Stimulated activated CD4-positive, alpha-beta T cell treated with anti-CD3 and anti-CD28 coated beads, Interleukin-2, amount 100 ng/mL, for 24 hours (primary cell): ENCODE measurements at regions not wholly inside any gene's neighbourhood (a gene's known extent, or its start where the extent isn't known, plus 50 kb on each side); places are given as distances from the start of the nearest gene placed in this dataset.
"Not testable (repeated sequence)": the region's sequence is repeated elsewhere in the genome, so short reads cannot be mapped to it uniquely, and the experiment has no call there.

Source experiments
- DNase-seq, 2 donors: peaks; one replicate each; pipeline ENCODE4 v3.0.0-alpha.2; 2020

DNA sequence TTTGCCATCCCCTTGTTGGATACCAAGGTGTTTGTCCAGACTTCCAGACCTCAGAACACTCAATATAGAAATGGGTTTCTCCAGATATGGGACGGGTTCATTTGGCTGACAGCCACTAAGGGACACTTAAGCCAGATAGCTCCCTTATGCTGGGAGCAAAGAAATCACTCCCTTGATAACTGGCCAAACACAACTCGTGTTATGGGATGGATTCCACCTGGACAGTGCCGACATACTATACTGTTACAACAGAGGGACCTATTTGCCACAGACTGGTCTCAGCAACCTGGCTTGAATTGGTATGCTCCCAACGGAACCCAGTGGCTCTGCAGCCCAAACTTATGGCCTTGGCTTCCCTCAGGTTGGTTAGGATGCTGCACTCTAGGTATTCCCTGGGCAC, 114.0 kb upstream of the PLCL2 start:
- DNase-seq = no peak

DNA sequence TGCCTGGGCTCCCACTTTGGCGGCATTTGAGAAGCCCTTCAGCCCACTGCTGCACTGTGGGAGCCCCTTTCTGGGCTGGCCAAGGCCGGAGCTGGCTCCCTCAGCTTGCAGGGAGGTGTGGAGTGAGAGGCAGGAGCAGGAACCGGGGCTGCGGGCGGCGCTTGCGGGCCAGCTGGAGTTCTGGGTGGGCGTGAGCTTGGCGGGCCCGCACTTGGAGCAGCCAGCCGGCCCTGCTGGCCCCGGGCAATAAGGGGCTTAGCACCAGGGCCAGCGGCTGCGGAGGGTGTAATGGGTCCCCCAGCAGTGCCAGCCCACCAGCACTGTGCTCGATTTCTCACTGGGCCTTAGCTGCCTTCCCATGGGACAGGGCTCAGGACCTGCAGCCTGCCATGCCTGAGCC, 111.2 kb upstream of the PLCL2 start:
- not testable (repeated sequence) for DNase-seq

DNA sequence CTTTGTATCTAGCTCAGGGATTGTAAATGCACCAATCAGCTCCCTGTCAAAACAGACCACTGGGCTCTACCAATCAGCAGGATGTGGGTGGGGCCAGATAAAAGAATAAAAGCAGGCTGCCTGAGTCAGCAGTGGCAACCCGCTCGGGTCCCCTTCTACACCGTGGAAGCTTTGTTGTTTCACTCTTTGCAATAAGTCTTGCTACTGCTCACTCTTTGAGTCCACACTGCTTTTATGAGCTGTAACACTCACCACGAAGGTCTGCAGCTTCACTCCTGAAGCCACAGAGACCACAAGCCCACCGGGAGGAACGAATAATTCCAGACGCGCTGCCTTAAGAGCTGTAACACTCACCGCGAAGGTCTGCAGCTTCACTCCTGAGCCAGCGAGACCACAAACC, 110.2 kb upstream of the PLCL2 start:
- not testable (repeated sequence) for DNase-seq

DNA sequence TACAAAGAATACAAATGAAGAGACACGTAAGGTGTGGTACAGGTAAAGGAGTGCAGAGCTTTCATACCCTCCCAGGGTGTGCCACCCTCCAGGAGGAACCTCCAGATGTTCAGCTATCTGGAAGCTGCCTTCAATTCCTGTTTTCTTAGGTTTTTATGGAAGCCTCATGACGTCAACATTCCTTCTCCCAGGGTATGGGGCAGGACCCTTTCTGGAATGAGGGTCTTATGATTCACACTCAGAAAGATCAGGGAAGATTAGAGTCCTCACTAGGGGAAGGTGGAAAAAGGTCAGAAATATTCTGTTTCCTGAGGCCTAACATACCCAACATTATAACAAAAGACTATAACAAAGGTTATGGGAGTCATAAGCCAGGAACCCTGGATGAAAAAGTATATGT, 99.8 kb upstream of the PLCL2 start:
- DNase-seq = no peak

DNA sequence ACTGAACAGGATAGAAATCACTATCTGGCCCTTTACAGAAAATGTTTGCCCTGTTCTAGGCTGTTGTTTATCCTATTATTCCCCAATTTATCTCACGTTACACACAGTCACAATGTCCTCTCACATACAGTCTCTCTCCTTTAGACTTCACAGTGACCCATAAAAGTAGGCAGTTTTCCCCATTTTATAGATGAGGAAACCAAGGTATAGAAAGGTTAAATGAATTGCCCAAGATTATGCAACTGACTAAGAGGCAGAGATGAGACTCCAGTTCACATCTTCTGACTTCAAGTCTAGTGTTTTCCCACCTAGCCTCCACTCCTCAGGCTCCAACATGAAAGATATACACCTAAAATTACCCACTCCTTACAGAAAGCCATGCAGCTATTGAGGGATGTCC, 99.3 kb upstream of the PLCL2 start:
- DNase-seq = no peak

DNA sequence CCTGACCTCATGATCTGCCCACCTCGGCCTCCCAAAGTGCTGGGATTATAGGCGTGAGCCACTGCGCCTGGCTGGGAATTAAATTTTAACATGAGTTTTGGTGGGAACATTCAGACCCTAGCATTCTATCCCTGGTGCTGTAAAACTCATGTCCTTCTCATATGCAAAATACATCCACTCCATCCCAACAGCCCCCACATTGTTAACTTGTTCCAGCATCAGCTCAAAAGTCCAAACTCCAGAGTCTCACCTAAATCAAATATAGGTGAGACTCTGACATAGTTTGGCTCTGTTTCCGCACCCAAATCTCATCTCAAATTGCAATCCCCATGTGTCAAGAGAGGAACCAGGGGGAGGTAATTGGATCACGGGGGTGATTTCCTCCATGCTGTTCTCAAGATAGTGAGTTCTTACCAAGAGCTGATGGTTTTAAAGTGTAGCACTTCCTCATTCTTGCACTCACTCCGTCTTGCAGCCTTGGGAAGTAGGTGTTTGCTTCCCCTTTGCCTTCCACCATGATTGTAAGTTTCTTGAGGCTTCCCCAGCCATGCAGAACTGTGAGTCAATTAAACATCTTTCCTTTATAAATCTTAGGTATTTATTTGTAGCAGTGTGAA, 96.2 kb upstream of the PLCL2 start:
- no peak for DNase-seq

DNA sequence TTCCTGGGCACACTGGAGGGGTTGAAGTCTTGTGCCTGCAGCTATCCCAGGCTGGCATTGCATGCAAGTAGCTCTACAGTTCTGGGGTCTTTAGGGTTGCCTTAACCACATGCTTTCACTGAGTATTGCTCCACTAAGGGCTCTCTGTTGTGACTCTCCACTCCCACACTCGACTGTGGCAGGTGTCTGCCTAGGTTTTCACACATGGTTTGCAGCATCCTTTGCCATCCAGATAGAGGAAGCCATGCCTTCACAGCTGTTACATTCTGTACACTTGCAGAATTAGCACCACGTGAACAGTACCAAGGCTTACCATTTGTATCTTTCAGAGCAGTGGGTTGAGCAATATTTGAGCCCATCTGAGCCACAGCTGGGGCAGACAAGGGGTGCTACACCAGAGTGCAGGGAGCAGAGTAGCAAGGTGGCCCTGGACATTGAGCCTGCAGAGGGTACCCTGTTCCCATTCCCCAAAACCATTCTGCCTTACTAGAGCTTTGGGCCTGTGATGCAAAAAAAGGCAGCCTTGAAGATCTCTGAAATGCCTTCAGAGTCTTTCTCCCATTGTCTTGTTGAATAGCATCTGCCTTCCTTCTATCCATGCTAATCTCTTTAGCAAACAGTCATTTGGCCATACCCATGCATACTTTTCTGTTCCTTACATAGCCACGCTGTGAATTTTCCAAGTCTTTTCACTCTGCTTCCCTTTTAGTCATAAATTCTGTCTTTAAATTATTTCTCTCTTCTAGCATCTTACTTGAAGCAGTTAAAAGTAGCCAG, 95.2 kb upstream of the PLCL2 start:
- no peak for DNase-seq

DNA sequence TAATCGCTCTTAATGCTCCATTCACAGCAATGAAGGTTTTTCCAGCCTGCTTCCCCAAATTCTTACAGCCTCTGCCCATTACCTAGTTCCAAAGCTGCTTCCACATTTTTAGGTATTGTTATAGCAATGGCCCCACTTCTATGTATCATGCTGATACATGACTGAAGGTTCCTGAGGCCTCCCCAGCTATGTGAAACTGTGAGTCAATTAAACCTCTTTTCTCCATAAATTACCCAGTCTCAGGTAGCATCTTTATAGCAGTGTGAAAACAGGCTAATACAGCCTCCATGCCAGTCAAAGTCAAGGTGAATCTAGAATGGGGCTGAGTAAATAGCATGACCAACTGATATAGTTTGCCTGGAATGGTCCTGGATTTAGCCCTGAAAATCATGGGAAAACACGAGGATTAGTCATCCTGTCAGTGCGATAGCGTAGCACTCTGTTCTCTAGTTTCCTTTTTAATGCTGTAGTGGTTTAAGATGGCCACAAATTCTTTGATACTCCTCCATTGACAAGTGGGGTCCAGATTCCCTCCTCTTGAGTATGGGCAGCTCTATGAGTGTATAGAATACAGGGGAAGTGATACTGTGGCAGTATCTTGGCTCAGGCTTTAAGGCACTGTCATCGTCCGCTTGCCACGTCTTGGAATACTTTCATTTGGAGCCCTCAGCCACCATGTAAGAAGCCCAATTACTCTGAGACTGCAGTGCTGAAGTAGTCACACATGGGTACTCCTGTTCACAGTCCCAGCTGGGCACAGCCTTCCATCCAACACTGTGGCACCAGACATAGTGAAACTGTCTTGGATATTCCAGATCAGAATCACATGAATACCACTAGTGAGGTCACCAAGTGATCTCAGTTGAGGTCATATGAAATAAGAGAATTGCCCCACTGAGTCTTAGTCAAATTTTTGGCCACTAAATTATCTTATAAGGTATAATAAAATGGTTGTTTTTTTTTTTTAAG, 94.0 kb upstream of the PLCL2 start:
- peak in 1 of 2 donors; percentile 11 for DNase-seq

DNA sequence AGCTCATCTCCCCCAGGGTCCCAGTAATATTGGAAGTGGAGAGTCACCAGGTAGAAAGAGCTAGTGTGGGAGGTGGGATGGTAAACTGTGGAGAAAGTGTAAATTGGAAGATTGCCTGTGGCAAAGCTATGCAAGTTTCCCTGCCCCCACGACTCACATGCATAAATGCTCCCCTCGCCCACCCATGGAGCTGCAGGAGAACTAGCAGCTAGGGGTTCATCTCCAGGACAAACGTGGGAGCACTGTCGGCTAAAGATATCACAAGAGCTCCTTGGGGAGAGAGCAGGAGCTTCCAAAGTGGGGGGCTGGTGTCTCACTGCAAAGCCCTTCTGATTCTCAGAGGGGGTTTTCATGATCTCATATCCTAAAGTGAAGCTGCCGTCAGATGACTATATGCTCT, 91.4 kb upstream of the PLCL2 start:
- DNase-seq = no peak

DNA sequence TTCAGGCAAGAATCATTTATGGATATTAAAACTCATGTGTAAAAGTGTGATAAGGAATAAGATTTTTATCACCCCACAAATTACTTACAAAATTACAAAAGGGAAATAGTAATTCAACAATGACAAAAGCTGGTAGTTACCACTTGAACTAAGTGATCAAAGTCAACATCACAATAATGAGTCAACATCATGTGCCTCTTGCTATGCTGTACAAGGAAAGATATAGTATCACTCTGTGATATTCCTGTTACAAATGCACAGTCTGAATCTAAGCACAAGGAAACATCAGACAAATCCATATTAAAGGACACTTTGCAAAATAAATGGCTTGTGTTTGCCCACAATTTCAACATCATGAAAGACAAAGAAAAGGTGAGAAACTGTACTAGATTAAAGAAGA, 90.5 kb upstream of the PLCL2 start:
- no peak for DNase-seq

DNA sequence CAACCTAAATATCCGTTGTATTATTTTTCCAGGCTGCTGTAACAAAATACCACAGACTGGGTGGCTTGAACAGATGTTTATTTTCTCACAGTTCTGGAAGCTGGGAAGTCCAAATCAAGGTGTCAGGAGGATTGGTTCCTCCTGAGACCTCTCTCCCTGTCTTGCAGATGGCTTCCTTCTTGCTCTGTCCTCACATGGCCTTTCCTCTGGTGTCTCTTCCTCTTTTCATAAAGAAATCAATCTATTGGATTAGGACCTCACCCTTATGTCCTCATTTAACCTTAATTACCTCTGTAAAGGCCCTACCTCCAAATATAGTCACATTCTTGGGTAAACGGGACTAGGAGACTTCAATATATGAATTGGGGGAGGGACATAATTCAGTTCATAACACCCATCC, 89.2 kb upstream of the PLCL2 start:
- no peak for DNase-seq

DNA sequence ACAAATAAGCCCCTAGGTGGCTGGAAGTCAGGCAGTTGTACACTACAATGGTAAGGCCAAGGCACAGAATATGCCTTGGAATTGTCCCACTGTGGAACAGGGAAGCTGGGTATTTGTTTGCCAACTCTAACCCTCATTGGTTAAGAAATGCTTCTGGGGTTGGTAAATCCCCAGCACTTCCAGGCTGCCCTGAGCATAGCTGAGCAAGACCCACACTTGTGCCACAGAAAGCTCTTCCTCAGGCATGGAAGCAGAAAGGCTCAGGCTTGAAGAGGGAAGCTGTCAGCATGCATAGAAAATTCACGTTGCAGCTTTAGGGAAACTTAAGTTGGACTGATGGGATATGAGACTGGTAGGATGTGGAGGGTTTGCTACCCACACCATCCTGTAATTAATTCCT, 86.9 kb upstream of the PLCL2 start:
- no peak for DNase-seq

DNA sequence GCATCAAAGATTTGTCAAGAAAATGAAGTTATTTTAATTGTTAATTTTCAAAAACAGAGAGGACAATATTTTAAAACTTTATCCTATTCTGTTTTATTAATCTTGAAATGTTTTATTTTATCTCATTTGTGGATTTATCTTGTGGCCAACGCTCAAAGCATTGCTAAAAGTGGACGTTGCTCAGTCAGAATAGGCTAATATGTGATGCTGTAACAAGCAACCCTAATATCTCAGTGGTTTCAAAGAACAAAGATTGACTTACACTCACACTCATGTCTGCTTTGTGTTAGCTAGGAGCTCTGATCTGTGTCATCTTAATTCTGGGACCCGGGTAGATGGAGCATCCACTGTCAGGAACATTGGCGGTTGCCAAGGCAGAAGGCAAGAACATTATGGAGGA, 86.0 kb upstream of the PLCL2 start:
- no peak for DNase-seq

DNA sequence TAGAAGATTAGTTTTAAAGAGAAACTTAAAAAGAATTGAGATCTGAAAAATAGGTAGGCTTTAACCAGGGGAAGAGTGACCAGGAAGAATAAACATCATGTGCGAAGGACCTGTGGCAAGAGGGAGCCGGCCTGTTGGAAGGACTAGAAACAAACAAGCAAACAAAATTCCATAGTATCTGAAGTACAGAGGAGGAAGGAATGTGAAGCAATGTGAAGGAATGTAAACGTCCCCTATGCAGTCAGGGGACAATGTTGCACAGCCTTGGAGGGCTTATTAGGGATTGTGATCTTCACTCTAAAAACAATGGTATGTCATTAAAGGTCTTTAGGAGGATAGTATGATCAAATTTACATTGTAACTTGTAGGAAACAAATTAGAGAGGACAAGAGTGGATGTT, 84.4 kb upstream of the PLCL2 start:
- no peak for DNase-seq

DNA sequence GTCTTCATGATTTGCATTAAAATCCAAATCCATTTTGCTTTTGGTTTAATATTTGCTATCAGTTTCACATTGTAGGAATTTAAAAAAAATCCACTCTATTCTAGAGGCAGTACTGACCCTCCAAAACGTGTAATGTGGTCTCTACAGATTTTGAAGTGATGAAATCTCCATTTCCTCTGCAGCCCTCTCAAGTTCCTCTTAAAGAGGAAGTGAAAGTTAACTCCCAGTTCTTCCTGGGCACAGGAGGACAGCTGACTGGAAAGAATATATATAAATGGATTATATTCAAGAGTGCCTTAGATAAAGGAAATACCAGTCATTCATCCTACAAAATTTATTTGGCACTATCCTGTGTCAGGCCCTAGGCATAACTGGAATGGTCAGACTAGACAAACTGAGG, 83.5 kb upstream of the PLCL2 start:
- DNase-seq = no peak

DNA sequence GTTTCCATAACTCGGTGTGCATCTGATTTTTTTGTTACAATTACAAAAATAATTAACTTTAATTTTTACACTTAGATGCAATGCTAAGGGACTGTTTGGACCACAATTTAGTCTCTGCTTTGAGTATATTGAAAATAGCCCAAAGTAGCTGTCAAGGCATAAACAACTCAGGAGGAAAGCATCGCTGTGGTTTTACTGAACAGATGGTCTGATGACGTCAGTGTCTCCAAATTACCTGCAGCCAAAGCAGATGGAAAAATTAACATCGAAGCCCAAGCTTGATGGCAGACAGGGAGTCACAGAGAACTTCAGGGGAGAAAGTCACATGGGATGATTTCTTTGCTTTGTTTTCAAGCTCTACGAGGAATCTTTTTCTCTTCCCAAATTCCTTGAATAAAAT, 83.1 kb upstream of the PLCL2 start:
- no peak for DNase-seq

DNA sequence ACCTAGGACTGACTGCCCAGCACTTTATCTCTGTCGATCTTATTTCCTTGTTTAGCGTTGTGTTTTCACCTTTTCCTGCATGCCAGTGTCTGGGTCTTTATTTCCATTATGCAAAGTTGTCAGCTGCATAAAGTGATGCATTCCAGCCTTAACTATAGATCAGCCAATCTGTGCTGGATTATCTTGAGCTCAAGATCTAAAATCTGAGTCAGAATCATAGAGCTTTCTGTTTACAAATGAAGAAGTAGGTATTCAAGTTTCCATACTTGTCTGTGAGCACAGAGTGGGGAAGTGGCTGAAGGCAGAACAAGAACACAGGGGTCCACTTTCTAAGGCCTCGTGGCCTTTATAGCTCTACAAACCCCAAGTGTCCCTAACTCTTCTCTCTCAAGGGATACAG, 82.4 kb upstream of the PLCL2 start:
- DNase-seq = no peak

DNA sequence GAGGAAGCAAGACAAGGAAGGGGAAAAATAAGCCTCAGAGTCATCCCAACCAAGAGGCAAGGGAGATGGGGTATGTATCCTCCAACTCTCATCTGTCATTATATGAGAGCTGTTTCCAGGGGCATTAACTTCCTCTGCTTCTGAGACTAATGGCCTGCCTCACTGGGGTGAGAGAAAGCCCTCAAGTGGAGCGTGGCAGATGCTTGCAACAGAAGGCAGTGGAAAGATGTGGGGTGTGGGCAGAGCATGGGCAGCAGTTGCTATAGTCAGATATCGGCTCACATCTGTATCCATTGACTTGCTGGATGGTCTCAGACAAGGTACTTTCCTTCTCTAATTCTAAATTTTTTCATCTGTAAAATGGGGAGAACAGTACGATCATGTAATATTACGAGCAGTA, 81.7 kb upstream of the PLCL2 start:
- DNase-seq = no peak

DNA sequence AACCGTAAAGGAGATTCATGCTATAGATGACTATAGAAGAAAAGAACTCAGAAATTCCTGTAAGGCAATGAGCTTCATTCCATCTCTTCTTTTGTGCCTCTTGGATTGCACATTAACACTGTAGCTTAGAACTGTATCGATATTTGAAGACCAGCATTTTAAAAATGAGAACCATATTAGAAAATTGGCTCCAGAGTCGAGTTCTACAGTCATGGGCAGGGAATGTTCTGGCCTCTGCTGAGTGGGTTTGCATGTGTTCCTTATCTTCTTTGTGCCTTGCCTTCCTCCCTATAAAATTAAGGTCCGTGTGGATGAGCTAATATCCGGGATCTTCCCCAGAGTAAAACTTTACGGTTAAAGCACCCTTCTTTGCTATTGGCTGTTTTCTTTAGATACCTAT, 77.4 kb upstream of the PLCL2 start:
- DNase-seq = no peak

DNA sequence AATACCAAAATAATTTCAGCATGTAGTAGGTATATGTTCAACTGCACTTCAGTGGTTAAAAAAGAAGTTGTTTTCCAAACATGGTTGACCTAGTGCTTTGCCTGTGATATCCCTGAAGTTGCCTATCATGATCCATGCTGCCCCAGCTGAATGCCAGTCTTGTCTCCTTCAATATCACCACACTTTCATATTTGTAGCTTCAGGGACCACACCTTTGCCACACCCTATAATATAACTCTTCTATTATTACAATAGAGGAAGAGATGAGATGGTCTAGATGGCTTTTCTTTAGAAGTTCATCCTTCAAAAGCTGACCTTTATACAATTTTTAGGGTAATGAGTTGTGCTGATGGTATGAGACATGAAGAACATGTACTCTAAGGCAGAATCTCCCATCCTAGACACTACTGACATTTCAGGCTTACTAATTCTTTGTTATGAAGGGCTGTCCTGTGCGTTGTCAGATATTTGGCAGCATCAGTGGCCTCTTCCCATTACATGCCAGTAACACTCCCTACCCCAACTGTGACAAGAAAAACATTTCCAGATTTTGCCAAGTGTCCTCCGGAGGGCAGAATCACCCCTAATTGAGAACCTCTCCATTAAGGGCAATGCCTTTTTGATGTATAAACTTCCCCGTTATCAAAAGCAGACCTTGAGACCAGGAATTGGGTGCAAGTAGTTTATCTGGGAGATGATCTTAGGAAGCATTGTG, 76.2 kb upstream of the PLCL2 start:
- DNase-seq = no peak

DNA sequence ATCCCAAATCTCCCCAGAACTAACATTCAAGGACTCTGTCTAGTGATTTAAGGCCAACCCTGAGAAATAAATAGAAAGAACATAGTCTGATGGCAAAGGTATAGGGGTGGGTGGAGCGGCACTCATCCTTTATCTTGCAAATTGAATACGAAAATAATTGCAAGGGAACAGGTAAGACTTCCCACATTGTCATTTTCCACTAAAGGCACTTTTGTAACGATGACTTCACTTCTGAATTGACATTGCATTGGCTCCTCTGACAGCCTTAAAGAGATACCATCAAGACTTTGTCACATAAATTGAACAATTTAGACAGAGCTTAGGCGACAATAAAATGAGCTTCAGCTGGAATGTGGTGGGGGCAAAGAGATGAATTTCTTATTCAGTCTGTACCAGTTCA, 75.3 kb upstream of the PLCL2 start:
- DNase-seq = no peak

DNA sequence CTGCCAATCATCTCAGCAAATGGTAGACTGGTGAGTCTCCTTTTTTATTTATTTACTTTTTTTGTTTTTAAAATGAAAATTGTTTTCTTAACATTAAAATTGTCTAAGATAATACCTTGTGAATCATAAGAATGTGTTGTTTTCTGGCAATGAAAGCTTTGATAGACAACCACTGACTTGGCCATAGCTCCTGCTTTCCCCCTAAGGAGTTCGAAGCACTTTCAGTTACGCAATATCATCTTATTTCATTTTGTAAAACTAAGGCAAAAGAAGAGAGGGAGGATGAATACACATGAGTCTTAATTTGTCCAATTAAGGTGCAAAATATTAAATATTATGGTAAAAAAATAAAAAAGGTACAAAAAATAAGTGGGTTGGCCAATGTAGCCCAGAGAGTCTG, 74.8 kb upstream of the PLCL2 start:
- no peak for DNase-seq
